HepG2 (cell line): ENCODE measurements at regions not wholly inside any gene's neighbourhood (a gene's known extent, or its start where the extent isn't known, plus 50 kb on each side); places are given as distances from the start of the nearest gene placed in this dataset.

Experiments used
- RBM39 ChIP-seq: fragments of 200-400 bp; formaldehyde crosslinking; IDR thresholded peaks from one replicate; pipeline ENCODE4 v1.6.1; 2018; ENCODE audit warnings: antibody characterized with exemption, mild to moderate bottlenecking, low read depth, low read length; ENCODE audit not compliant: poor library complexity, severe bottlenecking
- REPIN1 ChIP-seq: sonication (generic); formaldehyde crosslinking; IDR thresholded peaks from 2 replicates; pipeline ENCODE4 v1.8.0; 2022; ENCODE audit warnings: missing genetic modification reagents, low read depth, mild to moderate bottlenecking, borderline replicate concordance
- SNAPC4 ChIP-seq: sonication (generic); formaldehyde crosslinking; IDR thresholded peaks from 2 replicates; pipeline ENCODE4 v1.4.0; 2020; ENCODE audit warnings: mild to moderate bottlenecking, missing genetic modification reagents
- SNAPC5 ChIP-seq: sonication (generic); formaldehyde crosslinking; IDR thresholded peaks from 2 replicates; pipeline ENCODE4 v1.8.1; 2023; ENCODE audit warnings: mild to moderate bottlenecking, missing genetic modification reagents, borderline replicate concordance
- ZMYM2 ChIP-seq: sonication (generic); formaldehyde crosslinking; IDR thresholded peaks from 2 replicates; pipeline ENCODE4 v1.8.0; 2022; ENCODE audit warnings: mild to moderate bottlenecking, missing genetic modification reagents
- ZNF703 ChIP-seq: sonication (generic); formaldehyde crosslinking; IDR thresholded peaks from 2 replicates; pipeline ENCODE4 v1.5.1; 2020; ENCODE audit warnings: missing genetic modification reagents, mild to moderate bottlenecking, moderate library complexity, borderline replicate concordance

- TF ChIP-seq SNAPC4 (CRISPR knock-in tag) (no peak), SNAPC5 (CRISPR knock-in tag) (no peak), ZMYM2 (CRISPR knock-in tag) (no peak), ZNF703 (CRISPR knock-in tag) (no peak), RBM39 (no peak), REPIN1 (CRISPR knock-in tag) (no peak)
Observed at GRCh38 chr2:238704471-238705225, 143.2 kb upstream of the TWIST2 start.
